T-cell (primary cell): ENCODE measurements at regions not wholly inside any gene's neighbourhood (a gene's known extent, or its start where the extent isn't known, plus 50 kb on each side); places are given as distances from the start of the nearest gene placed in this dataset.

ENCODE experiments used
- ATAC-seq, 4 experiments: fragments of 200-7000 bp in 3 of 4; fragments of 150-1000 bp in 1 of 4; cut with Tn5 transposase; replicated peaks in 1 of 4; 1 replicate in 3 of 4; 2 replicates in 1 of 4; pipeline ENCODE4 v1.10.0; 2021; ENCODE audit warnings: moderate library complexity in 3 of 4, mild to moderate bottlenecking in 2 of 4, moderate number of reproducible peaks in 1 of 4
- CTCF ChIA-PET, 2 donors: fragments of 300-600 bp; sonication (Branson Sonifier 250); formaldehyde crosslinking; loops; one replicate each; lab custom pipeline; 2022; ENCODE audit warnings: antibody characterized with exemption in 2 of 2; lab: Charles Lee
- POLR2A ChIA-PET, 2 donors: fragments of 300-600 bp; sonication (Branson Sonifier 250); formaldehyde crosslinking; loops; one replicate each; lab custom pipeline; 2022; ENCODE audit warnings: antibody characterized with exemption in 2 of 2; lab: Charles Lee
- DNase-seq, 35 experiments: peaks; one replicate each; pipeline versions ENCODE4 v3.0.0 to v3.0.0-alpha.2; 2013 to 2023
- H3K27ac ChIP-seq: one replicate; pipeline ENCODE4 v1.5.1; 2013; ENCODE audit warnings: low read length
- H3K27me3 ChIP-seq, 2 experiments: replicated peaks in 1 of 2; 1 replicate in 1 of 2; 2 replicates in 1 of 2; pipeline versions ENCODE4 v1.6.1 to v1.7.0; 2013; ENCODE audit warnings: low read length in 1 of 2, mixed read lengths in 1 of 2; ENCODE audit not compliant: control insufficient read depth in 2 of 2, insufficient read depth in 2 of 2; ENCODE audit errors: extremely low read depth in 1 of 2
- H3K36me3 ChIP-seq, 2 donors: 1 replicate in 1 of 2; 2 replicates in 1 of 2; pipeline versions ENCODE4 v1.6.1 to v1.7.0; 2013; ENCODE audit warnings: low read length in 1 of 2; ENCODE audit not compliant: control insufficient read depth in 2 of 2, insufficient read depth in 1 of 2; ENCODE audit errors: extremely low read depth in 1 of 2
- H3K4me1 ChIP-seq, 2 experiments: 1 replicate in 1 of 2; 2 replicates in 1 of 2; pipeline versions ENCODE4 v1.6.1 to v1.7.0; 2013; ENCODE audit warnings: low read length in 2 of 2, mixed read lengths in 1 of 2; ENCODE audit not compliant: insufficient read depth in 2 of 2, control insufficient read depth in 1 of 2; ENCODE audit errors: extremely low read depth in 1 of 2
- H3K4me3 ChIP-seq, 2 donors: 1 replicate in 1 of 2; 2 replicates in 1 of 2; pipeline versions ENCODE4 v1.5.1 to v1.7.0; 2013; ENCODE audit warnings: mild to moderate bottlenecking in 2 of 2, low read length in 1 of 2, moderate library complexity in 1 of 2; ENCODE audit not compliant: control insufficient read depth in 1 of 2; ENCODE audit errors: extremely low read depth in 1 of 2
- H3K9me3 ChIP-seq: 2 replicates; pipeline ENCODE4 v1.7.0; 2013
- H3K27ac Mint-ChIP-seq, 2 donors: one replicate each; pipeline ENCODE4 v1.8.0; 2020 to 2021; ENCODE audit warnings: mild to moderate bottlenecking in 2 of 2, mixed read lengths in 2 of 2
- H3K27me3 Mint-ChIP-seq, 2 donors: one replicate each; pipeline ENCODE4 v1.8.0; 2021 to 2022; ENCODE audit warnings: mixed read lengths in 2 of 2
- H3K36me3 Mint-ChIP-seq: one replicate; pipeline ENCODE4 v1.8.0; 2021; ENCODE audit warnings: mixed read lengths
- H3K4me1 Mint-ChIP-seq, 3 donors: one replicate each; pipeline ENCODE4 v1.8.0; 2020 to 2022; ENCODE audit warnings: mixed read lengths in 3 of 3, mild to moderate bottlenecking in 1 of 3
- H3K4me3 Mint-ChIP-seq, 3 donors: one replicate each; pipeline ENCODE4 v1.8.0; 2020 to 2022; ENCODE audit warnings: mild to moderate bottlenecking in 3 of 3, mixed read lengths in 3 of 3, moderate library complexity in 3 of 3
- H3K9me3 Mint-ChIP-seq, 3 donors: one replicate each; pipeline ENCODE4 v1.8.0; 2020 to 2022; ENCODE audit warnings: mixed read lengths in 3 of 3
- WGBS: methylation state at CpG from one replicate; pipeline ENCODE4 v1.1.5; 2013; ENCODE audit warnings: missing lambda C conversion rate; ENCODE audit not compliant: insufficient coverage; 5-methylcytosine and 5-hydroxymethylcytosine counted together

DNA sequence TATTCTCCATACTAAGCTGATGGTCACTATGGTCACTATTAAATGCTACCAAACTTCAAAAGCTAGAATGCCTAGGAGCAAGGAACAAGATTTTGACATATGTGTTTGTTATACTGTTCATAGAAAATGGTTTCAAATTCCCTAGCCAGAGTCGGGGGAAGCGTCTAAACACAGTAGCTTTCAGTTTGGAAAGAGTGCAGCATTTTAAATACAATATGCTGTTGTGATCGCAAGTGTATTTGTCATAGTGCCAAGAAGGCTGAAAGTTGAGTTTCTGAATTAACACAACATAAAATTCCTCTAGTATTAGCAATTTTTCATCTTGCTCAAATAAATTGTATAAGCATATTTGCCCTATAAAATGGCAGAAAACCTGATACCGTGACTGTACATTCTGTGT, 280.4 kb downstream of the ZNF608 start:
- DNase-seq (no peak), ATAC-seq (no peak)
- Histone ChIP-seq H3K27ac (no peak overlapping the region), H3K27me3 (no peaks in the 10 kb centered on the region), H3K9me3 (no peaks in the 10 kb centered on the region), H3K4me1 (no peaks in the 10 kb centered on the region), H3K4me3 (no peak overlapping the region), H3K36me3 (no peaks in the 10 kb centered on the region)
- CTCF ChIA-PET = no interaction called here
- POLR2A ChIA-PET = no interaction called here
- Mint-ChIP-seq H3K4me1 (no peaks in the 10 kb centered on the region), H3K27ac (no peak overlapping the region), H3K4me3 (no peak overlapping the region), H3K9me3 (no peaks in the 10 kb centered on the region), H3K36me3 (no peaks in the 10 kb centered on the region), H3K27me3 (no peaks in the 10 kb centered on the region)
- WGBS = 87% methylated on average over 2 of the region's 4 CpGs

DNA sequence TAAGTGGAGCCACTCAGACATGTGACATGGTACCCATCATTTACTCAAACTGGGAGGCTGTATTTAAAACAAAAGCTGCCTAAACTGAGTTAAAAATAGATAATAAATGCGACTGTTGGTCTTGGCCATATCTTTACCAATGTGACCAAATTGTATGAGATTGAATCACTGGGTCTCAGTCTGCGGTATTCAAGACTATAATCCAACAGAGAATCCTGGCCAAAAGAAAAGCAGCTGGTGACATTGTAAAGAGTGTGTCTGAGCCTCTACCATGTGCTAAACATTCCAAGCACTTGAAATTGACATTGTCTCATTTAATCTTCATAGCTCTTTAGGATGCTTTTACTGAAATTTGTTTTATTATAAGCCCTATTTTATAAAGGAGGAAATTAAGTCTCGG, 282.6 kb downstream of the ZNF608 start:
- WGBS = 67% methylated on average over 2 of the region's 3 CpGs
- no peaks in the 10 kb centered on the region for H3K27me3 ChIP-seq
- H3K27ac ChIP-seq = no peak overlapping the region
- DNase-seq = no peak
- Mint-ChIP-seq H3K9me3 (peaks cover 0 to 8% (median 0%) of the 10 kb centered on the region in 3 donors), H3K4me3 (no peak overlapping the region), H3K36me3 (no peaks in the 10 kb centered on the region), H3K27me3 (no peaks in the 10 kb centered on the region), H3K27ac (no peak overlapping the region), H3K4me1 (no peaks in the 10 kb centered on the region)
- H3K4me3 ChIP-seq = no peak overlapping the region
- no peak for ATAC-seq
- ChIA-PET CTCF (no interaction called here), POLR2A (no interaction called here)
- H3K36me3 ChIP-seq = no peaks in the 10 kb centered on the region
- H3K4me1 ChIP-seq = no peaks in the 10 kb centered on the region
- H3K9me3 ChIP-seq = no peaks in the 10 kb centered on the region

DNA sequence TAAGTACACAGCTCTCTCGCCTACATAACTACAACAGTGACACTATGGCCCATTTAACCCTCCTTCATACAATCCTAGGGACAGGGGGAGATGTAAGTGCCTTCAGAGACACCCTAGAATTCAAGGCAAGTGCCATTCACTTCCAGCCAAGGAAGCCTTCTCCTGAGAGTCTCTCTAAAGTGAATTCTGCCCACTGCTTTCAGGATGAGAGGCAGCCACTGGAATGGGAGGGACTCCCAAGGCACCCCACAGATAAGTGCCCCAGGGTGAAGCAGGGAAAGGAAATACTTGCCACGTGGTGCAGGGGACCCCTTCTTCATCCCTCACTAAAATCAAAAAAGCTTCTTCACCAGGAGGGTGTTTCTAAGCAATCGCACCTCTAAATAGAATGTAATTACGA, 283.7 kb downstream of the ZNF608 start:
- no peak overlapping the region for H3K27ac Mint-ChIP-seq
- POLR2A ChIA-PET = no interaction called here
- no peaks in the 10 kb centered on the region for H3K4me1 Mint-ChIP-seq
- H3K9me3 Mint-ChIP-seq = peaks cover 0 to 8% (median 0%) of the 10 kb centered on the region in 3 donors
- no peaks in the 10 kb centered on the region for H3K36me3 Mint-ChIP-seq
- Histone ChIP-seq H3K9me3 (no peaks in the 10 kb centered on the region), H3K27ac (no peak overlapping the region), H3K27me3 (no peaks in the 10 kb centered on the region), H3K36me3 (no peaks in the 10 kb centered on the region), H3K4me3 (no peak overlapping the region), H3K4me1 (no peaks in the 10 kb centered on the region)
- DNase-seq (no peak), ATAC-seq (no peak)
- CTCF ChIA-PET = no interaction called here
- no peaks in the 10 kb centered on the region for H3K27me3 Mint-ChIP-seq
- no CpG with 5 or more reads among the region's 4 CpGs for WGBS
- H3K4me3 Mint-ChIP-seq = no peak overlapping the region

- Histone ChIP-seq H3K27ac (no peak overlapping the region), H3K9me3 (no peaks in the 10 kb centered on the region), H3K4me3 (no peak overlapping the region), H3K36me3 (no peaks in the 10 kb centered on the region), H3K27me3 (no peaks in the 10 kb centered on the region), H3K4me1 (no peaks in the 10 kb centered on the region)
- WGBS = 51% methylated on average over 2 of the region's 5 CpGs
- no peaks in the 10 kb centered on the region for H3K27me3 Mint-ChIP-seq
- no peak overlapping the region for H3K27ac Mint-ChIP-seq
- H3K4me1 Mint-ChIP-seq = no peaks in the 10 kb centered on the region
- no peak overlapping the region for H3K4me3 Mint-ChIP-seq
- DNase-seq = no peak
- no peak for ATAC-seq
- ChIA-PET CTCF (no interaction called here), POLR2A (no interaction called here)
- H3K36me3 Mint-ChIP-seq = no peaks in the 10 kb centered on the region
- H3K9me3 Mint-ChIP-seq = peaks cover 0 to 8% (median 0%) of the 10 kb centered on the region in 3 donors
These were observed 284.5 kb downstream of the ZNF608 start for GRCh38 chr5:124461941-124462340.

DNA sequence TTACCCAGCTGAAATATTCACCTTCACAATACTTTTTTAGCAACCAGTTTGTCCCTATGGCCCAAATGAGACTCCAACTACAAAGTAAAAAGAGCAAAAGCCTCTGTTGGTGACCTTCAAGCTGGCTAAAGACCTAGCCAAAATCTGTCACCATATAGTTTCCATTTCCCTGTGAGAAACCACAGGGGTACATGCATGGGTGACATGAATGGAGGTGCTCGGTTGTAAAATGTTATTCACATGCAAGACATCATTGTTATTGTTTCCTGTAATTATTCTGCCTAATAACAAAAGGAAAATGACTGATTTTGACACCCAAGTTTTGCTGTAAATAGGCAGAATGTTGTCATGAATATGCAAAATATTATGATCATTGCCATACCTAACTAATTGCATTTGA, 285.3 kb downstream of the ZNF608 start:
- no peak overlapping the region for H3K27ac Mint-ChIP-seq
- H3K27me3 Mint-ChIP-seq = no peaks in the 10 kb centered on the region
- WGBS = no CpG with 5 or more reads among the region's 1 CpG
- peaks cover 0 to 8% (median 0%) of the 10 kb centered on the region in 3 donors for H3K9me3 Mint-ChIP-seq
- ChIA-PET CTCF (no interaction called here), POLR2A (no interaction called here)
- Histone ChIP-seq H3K4me1 (no peaks in the 10 kb centered on the region), H3K4me3 (no peak overlapping the region), H3K9me3 (no peaks in the 10 kb centered on the region), H3K36me3 (no peaks in the 10 kb centered on the region), H3K27me3 (no peaks in the 10 kb centered on the region), H3K27ac (no peak overlapping the region)
- ATAC-seq (no peak), DNase-seq (no peak)
- H3K36me3 Mint-ChIP-seq = no peaks in the 10 kb centered on the region
- no peaks in the 10 kb centered on the region for H3K4me1 Mint-ChIP-seq
- no peak overlapping the region for H3K4me3 Mint-ChIP-seq

- no peaks in the 10 kb centered on the region for H3K9me3 ChIP-seq
- peaks cover 0 to 8% (median 0%) of the 10 kb centered on the region in 3 donors for H3K9me3 Mint-ChIP-seq
- H3K27me3 Mint-ChIP-seq = peaks cover 0 to 2% of the 10 kb centered on the region in 2 donors
- H3K27ac ChIP-seq = no peak overlapping the region
- H3K4me3 Mint-ChIP-seq = no peak overlapping the region
- H3K27me3 ChIP-seq = no peaks in the 10 kb centered on the region
- ATAC-seq (no peak), DNase-seq (no peak)
- H3K4me1 Mint-ChIP-seq = no peaks in the 10 kb centered on the region
- CTCF ChIA-PET = no interaction called here
- H3K4me1 ChIP-seq = no peaks in the 10 kb centered on the region
- POLR2A ChIA-PET = no interaction called here
- no peak overlapping the region for H3K27ac Mint-ChIP-seq
- H3K36me3 ChIP-seq = no peaks in the 10 kb centered on the region
- WGBS = no CpG with 5 or more reads among the region's 3 CpGs
- H3K4me3 ChIP-seq = no peak overlapping the region
- H3K36me3 Mint-ChIP-seq = no peaks in the 10 kb centered on the region
These were observed 285.8 kb downstream of the ZNF608 start for GRCh38 chr5:124460642-124461041.

DNA sequence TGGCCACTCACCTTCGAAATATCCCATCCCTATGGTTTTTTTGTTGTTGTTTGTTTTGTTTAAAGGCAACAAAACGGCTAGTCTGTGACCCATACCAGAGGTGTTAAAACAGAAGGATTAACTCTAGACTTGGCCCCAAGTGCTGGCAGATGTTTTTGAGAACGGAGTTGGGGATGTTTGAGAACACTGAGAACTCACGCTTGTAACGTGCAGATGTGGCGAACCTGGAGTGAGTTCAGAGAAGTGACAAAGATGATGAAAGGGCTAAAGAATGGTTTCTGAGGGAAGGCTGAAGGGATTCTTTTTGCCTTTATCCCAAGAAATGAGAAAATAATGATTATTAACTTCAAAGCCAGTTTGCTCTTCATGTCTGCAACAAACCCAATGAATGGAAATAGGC, 286.5 kb downstream of the ZNF608 start:
- H3K36me3 Mint-ChIP-seq = no peaks in the 10 kb centered on the region
- DNase-seq = no peak

More for the DNA sequence above, 286.5 kb downstream of the ZNF608 start:
- Histone ChIP-seq H3K9me3 (no peaks in the 10 kb centered on the region), H3K4me3 (no peak overlapping the region), H3K4me1 (no peaks in the 10 kb centered on the region), H3K27ac (no peak overlapping the region), H3K36me3 (no peaks in the 10 kb centered on the region), H3K27me3 (no peaks in the 10 kb centered on the region)
- Mint-ChIP-seq H3K27ac (no peak overlapping the region), H3K4me1 (no peaks in the 10 kb centered on the region), H3K9me3 (peaks cover 0 to 8% (median 0%) of the 10 kb centered on the region in 3 donors), H3K27me3 (peaks cover 0 to 3% of the 10 kb centered on the region in 2 donors), H3K4me3 (no peak overlapping the region)
- ChIA-PET CTCF (no interaction called here), POLR2A (no interaction called here)
- 98% methylated on average over 4 of the region's 6 CpGs for WGBS
- no peak for ATAC-seq
